ENCODE measurements at regions not wholly inside any gene's neighbourhood (a gene's known extent, or its start where the extent isn't known, plus 50 kb on each side); places are given as distances from the start of the nearest gene placed in this dataset.

- DNase-seq: no peak
These were observed 935.7 kb downstream of the BRD1 start for GRCh38 chr22:48891688-48892577.

- DNase-seq: no peak
These were observed 936.7 kb downstream of the BRD1 start for GRCh38 chr22:48890693-48891554.

- no peak for DNase-seq
These were observed 937.6 kb downstream of the BRD1 start for GRCh38 chr22:48889887-48890692.

GRCh38 chr22:48889209-48889830, 938.4 kb downstream of the BRD1 start:
- no peak for DNase-seq

DNA sequence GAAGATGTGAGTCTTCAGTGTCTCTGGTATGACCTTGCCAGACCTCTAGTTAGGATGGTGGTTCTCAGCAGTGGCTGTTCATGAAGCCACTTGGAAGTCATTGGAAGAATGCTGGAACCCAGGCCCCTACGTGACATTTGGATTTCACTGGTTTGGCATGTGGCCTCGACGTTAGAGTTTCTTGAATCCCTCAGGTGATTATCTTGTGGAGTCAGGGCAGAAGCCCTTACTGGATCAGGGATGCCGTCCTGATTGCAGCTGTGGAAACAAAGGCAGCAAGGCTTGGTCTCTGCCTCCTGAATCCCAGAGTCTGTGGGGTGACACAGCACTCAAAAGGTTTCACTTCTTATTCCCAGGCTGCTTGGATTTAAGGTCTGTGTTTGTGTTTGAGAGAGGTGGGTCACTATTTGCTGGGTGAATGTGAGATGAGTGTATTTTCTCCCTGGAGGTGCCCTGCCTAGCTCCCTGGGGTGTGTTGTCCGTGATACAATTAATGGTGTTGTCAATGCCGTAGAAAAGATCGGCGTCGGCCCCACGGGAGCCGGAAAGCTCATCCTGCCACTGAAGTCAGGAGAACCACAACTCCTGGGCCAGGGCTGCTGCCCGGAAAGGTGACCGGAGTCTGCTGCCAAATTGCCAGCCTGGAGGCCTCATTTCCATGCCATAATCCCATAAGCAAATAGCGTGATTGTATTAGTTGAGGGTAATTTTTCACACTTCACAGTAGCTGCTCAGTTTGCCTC, 939.0 kb downstream of the BRD1 start:
- no peak for DNase-seq

GRCh38 chr22:48887394-48888332, 940.0 kb downstream of the BRD1 start:
- DNase-seq: no peak

DNA sequence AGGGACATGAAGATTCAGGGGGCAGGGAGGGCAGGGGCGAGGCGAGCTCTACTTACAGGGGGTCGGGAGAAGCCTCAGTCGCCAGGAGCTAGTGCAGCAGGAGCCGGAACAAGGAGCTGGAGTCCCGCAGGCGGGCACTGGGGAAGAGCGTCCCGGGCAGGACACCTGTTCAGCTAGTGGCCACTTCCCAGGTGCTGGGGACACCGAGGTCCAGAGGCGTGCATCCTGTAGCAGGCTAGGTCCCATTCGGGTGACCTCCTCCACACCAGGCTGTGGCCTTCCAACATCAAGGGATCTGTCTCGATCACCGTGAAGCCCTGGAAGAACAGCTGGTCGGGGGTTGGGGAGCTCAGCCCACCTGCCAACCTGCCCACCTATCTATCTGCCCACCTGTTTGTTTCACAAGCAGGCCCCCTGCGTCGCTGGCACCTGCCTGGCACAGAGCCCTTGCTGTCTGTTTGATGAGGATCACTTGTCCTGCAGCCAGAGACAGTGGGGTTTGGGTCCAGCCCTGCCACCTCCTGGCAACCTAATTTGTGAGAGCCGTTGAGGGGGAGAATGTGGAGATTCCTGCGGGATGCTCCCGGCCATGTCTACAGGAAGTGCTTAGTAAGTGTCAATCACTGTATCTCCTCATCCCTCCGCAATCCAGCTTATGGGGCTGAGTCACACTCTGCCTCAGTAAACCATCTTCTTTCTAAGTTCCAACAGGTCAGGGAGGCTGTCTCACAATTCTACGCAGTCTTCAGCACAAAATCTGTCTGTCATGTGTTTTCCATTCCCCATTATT, 940.9 kb downstream of the BRD1 start:
- DNase-seq: no peak

- DNase-seq: no peak
These were observed 941.8 kb downstream of the BRD1 start for GRCh38 chr22:48885919-48886305.

DNA sequence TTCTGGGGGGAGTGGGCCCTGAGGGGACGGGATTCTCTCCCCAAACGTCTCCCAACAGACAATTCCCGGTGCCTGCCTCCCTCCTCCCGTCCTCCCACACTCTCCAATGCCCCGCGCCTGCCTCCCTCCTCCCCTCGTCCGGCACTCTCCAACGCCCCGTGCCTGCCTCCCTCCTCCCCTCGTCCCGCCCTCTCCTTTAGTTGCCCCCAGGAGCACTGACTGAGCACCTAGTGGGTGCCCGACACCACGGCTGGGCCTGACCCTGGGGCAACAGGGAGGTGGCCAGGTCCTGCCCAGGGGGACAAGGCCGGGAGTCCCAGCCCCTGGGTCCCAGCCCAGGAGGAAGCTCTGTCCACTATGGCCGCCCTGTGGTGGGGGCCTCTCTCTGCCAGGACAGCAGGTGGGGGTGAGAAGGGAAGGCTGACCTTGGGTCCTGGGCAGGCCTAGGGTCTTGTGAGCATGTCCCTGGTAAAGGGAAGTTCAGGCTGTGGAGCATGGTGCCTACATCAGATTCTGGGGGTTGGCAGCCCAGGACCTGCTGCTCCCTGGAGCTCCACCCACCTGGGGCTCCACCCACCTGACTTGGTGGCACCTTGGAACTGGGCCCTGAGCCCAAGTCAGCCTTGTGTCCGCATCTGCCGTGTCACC, 942.3 kb downstream of the BRD1 start:
- no peak for DNase-seq

DNA sequence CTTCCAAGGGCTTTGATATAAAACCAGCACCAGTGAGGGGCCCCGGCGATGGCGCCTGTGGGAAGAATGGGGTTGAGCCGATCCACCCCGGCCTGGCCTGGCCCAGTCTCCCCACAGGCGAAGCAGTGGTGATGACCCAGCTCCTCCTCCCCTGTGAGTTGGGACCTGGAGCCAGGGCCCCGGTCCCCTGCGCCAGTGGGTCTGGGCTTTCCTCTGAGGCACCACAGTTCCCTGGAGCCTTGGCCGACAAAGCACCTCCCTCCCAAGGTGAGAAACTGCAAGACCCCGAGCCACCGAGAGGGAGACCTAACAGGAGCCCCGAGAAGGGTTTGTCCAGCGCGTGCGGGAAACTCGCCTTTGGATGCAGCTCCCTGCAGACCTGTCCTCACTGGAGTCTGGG, 942.9 kb downstream of the BRD1 start:
- no peak for DNase-seq

GRCh38 chr22:48884324-48884723, 943.3 kb downstream of the BRD1 start:
- DNase-seq: no peak

- no peak for DNase-seq
These were observed 944.3 kb downstream of the BRD1 start for GRCh38 chr22:48883211-48883960.

DNA sequence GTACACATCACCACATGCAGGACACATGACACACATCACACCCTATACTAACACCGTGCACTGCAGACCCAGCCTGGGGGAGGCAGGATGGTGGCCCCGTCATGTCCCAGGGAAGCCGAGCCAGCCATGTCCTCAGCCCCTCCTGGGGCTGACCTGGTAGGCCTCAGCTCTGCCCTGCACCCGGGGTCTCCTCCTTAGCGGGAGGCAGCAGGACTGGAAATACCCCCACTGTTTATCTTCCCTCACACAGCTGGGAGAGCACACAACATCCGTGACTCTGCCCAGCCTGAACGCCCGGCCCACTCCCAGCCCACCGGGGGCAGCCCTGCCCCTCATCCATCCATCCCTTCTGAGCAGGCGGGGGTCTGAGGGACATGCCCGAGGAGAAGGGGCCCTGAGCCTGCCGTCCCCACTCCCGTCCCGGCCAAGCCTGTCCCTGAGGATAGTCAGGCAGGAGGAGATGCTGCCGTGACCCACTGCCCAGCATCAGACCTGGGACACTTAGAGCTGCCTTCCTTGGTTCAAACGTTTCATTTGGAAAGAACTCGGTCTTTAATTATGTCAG, 945.0 kb downstream of the BRD1 start:
- no peak for DNase-seq

DNA sequence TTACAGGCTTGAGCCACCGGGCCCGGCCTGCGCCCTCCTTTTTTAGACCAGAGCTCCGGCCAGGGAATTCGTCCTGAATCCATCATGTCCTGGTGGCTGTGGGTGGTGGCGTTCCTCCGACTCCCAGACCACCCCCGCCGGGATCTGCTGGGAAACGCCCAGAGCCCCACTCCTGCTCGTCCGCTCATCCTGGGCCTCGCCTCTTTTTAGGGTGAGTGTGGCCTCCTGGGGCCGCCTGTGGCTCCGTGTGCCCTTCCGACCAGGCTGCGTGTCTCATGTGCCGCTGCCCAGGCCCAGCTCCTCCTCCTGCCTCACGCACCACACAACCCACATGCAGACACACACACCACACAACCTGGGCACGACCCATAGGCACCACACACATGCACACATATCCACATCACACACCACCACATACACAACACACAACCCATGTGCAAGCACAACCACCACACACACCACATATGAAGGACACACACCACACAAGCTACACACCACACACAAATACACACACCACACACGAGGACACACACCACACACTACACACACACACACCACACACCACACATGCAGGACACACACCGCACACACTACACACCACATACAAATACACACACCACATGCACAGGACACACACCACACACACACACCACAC, 946.2 kb downstream of the BRD1 start:
- no peak for DNase-seq

DNA sequence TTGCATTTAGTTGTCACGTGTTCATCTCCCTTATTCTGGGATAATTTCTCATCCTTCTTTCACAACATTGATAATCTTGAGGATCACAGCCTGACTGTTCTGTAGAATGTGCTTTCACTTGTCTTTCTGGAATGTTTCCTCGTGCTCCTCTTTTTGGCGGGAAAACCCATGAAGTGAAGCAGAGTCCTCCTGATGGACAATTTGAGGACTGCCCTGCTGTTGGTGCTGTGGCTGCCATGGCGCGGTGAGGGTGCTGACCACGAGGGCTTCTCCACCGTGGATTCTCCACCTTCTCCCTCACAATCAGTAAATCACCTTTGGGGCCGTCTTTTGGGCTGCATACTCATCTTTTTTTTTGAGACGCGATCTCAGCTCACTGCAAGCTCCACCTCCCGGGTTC, 946.9 kb downstream of the BRD1 start:
- DNase-seq: no peak

DNA sequence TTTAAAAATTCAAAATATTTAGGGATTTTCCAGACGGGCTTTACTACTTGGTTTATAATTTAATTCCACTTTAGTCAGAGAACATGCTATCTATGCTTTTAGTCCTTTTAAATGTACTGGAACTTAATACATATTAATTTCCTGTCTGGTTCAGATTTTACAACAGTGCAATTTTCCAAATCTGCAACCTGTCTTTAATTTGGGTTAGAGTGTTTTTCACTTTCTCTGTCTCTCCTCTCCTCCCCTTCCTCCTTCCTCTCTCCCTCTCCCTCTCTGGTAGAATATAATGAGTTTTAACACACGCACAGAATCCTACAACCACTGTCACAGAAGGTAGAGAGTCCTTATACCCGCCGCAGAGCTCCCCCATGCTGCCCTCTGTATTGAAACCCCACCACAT, 950.7 kb downstream of the BRD1 start:
- DNase-seq: no peak

- no peak for DNase-seq
These were observed 952.7 kb downstream of the BRD1 start for GRCh38 chr22:48874956-48875355.

GRCh38 chr22:48873191-48873520, 954.5 kb downstream of the BRD1 start:
- DNase-seq: no peak
